Activated CD8-positive, alpha-beta T cell treated with anti-CD3 and anti-CD28 coated beads for 36 hours (primary cell): ENCODE measurements at regions not wholly inside any gene's neighbourhood (a gene's known extent, or its start where the extent isn't known, plus 50 kb on each side); places are given as distances from the start of the nearest gene placed in this dataset.

Experiments
- ATAC-seq: fragments of 200-7000 bp; cut with Tn5 transposase; one replicate; pipeline ENCODE4 v1.10.0; 2021; ENCODE audit warnings: mild to moderate bottlenecking, moderate library complexity
- CTCF ChIA-PET: fragments of 350-600 bp; sonication (Branson Sonifier 250); formaldehyde crosslinking; loops from one replicate; lab custom pipeline; 2021; ENCODE audit warnings: antibody characterized with exemption; lab: Charles Lee
- POLR2A ChIA-PET: fragments of 350-600 bp; sonication (Branson Sonifier 250); formaldehyde crosslinking; loops from one replicate; lab custom pipeline; 2021; ENCODE audit warnings: antibody characterized with exemption; lab: Charles Lee
- DNase-seq: peaks from one replicate; pipeline ENCODE4 v3.0.0-alpha.2; 2020
- H3K27ac Mint-ChIP-seq: one replicate; pipeline ENCODE4 v1.8.0; 2021; ENCODE audit warnings: mild to moderate bottlenecking, mixed read lengths
- H3K27me3 Mint-ChIP-seq: one replicate; pipeline ENCODE4 v1.8.0; 2021; ENCODE audit warnings: mixed read lengths
- H3K36me3 Mint-ChIP-seq: one replicate; pipeline ENCODE4 v1.8.0; 2021; ENCODE audit warnings: low read depth, mixed read lengths
- H3K4me1 Mint-ChIP-seq: one replicate; pipeline ENCODE4 v1.8.0; 2021; ENCODE audit warnings: low read depth, mixed read lengths
- H3K4me3 Mint-ChIP-seq: one replicate; pipeline ENCODE4 v1.8.0; 2021; ENCODE audit warnings: mild to moderate bottlenecking, moderate library complexity, mixed read lengths
- H3K9me3 Mint-ChIP-seq: one replicate; pipeline ENCODE4 v1.8.0; 2021; ENCODE audit warnings: mixed read lengths
- intact Hi-C: fragments of 100-400 bp; cut with micrococcal nuclease; formaldehyde crosslinking; loops from one replicate; pipeline ENCODE4 v1.10.0; 2022
- TF ChIP-seq, protein P1 (sequence below): fragments of 200-600 bp; IDR thresholded peaks from one replicate; pipeline ENCODE4 v1.8.0; 2022; ENCODE audit warnings: antibody characterized with exemption, mild to moderate bottlenecking

DNA sequence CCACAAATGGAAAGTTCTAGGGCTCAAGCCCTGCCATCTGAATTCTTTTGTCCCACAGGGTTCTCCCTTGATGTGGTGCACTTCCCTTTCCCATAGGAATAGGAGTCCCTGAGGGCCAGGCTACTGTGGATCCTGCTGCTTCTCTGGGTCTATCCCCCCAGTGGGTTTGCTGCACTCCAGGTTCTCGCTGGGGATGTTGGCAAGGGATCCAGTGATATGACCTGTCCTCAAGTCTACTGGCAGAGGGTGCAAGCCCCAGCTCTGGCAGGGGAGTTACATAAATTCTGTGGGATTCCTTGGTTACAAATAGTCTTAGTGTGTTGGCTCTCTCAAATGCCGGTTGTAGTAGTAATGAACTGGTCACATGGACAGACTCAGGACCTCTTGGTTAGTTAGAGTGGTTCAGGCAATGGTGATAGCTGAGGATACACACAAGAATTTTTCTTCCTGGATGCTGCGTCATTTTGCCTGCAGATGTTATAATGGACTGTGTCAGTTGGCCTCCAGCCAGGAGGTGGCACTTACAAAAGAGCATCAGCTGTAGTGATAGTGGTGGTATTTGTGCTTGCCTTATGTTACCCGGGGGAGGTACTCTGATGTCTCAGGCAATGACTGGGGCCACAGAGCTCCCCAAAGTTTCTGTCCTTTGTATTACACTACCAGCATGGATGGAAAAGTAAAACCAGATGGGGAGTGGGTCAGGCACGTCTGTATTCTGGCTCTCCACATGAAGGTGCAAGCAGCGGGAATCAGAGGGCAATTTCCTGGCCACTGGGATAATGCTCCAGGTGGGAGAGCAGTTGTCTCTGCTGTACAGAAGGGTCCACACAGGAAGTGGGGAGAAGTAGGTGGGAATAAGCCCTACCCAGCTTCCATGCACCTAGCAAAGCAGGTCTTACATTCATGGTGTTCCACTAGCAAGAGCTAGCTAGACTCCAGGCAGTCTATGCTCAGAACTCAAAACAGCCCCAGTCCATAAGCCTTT is 267.9 kb downstream of the SOX11 start:
- TF ChIP-seq, protein P1, sequence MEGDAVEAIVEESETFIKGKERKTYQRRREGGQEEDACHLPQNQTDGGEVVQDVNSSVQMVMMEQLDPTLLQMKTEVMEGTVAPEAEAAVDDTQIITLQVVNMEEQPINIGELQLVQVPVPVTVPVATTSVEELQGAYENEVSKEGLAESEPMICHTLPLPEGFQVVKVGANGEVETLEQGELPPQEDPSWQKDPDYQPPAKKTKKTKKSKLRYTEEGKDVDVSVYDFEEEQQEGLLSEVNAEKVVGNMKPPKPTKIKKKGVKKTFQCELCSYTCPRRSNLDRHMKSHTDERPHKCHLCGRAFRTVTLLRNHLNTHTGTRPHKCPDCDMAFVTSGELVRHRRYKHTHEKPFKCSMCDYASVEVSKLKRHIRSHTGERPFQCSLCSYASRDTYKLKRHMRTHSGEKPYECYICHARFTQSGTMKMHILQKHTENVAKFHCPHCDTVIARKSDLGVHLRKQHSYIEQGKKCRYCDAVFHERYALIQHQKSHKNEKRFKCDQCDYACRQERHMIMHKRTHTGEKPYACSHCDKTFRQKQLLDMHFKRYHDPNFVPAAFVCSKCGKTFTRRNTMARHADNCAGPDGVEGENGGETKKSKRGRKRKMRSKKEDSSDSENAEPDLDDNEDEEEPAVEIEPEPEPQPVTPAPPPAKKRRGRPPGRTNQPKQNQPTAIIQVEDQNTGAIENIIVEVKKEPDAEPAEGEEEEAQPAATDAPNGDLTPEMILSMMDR, result no peak
- Mint-ChIP-seq H3K4me1 (no peaks in the 10 kb centered on the region), H3K9me3 (peaks cover 5% of the 10 kb centered on the region), H3K36me3 (no peaks in the 10 kb centered on the region), H3K4me3 (no peak overlapping the region), H3K27me3 (no peaks in the 10 kb centered on the region), H3K27ac (no peak overlapping the region)
- CTCF ChIA-PET, result no interaction called here
- DNase-seq (no peak), ATAC-seq (no peak)
- POLR2A ChIA-PET, result interaction anchor here (0.6 kb wide), 1 partner anchor 154 kb away, joined by 3 read pairs; no protein-coding TSS in a partner anchor
- intact Hi-C loops, result no loop called here

DNA sequence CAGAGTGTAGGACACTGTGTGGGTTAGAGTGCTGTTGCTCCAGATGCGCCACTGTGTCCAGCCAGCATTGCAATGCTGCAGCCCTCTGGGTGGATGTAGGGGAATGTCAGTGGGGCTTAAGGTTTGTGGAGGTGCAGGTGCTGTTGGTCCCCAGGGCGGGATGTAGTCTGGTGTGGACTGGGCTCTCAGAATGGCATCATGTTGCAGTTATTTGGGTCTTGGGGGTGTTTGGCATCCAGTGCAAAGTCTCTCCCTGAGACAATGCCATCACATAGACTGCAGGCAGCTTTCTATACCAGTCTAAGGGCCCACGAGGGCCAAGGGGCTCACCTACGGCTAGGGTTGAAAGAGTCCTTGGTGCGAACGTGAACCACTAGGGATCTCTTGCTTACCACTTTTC is 275.3 kb downstream of the SOX11 start:
- intact Hi-C loops, result no loop called here
- H3K4me1 Mint-ChIP-seq, result no peaks in the 10 kb centered on the region
- no peak overlapping the region for H3K4me3 Mint-ChIP-seq
- H3K36me3 Mint-ChIP-seq, result no peaks in the 10 kb centered on the region
- POLR2A ChIA-PET, result no interaction called here
- H3K9me3 Mint-ChIP-seq, result no peaks in the 10 kb centered on the region
- DNase-seq (no peak), ATAC-seq (no peak)
- no peaks in the 10 kb centered on the region for H3K27me3 Mint-ChIP-seq
- CTCF ChIA-PET, result no interaction called here
- H3K27ac Mint-ChIP-seq, result no peak overlapping the region
- TF ChIP-seq, protein P1, result no peak

DNA sequence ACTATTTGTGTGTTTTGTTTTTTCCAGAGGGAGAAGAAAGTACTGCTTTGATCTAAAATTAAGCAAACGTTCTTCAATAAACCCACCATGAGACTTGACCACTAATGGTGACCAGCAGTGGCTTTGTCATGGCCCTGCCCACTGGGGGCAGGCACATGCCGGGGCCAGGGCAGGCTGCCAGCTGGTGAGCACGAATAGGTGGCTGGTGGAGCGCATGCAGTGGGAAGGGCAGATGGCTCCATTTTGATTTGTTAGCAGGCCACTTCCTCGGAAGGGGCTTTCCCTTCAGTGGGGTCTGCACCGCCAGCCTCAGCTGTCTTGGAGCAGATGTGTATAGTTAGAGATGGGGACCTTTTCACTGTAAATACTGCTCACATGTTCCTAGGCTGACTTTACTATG is 277.1 kb downstream of the SOX11 start:
- POLR2A ChIA-PET, result no interaction called here
- CTCF ChIA-PET, result interaction anchor here (0.9 kb wide), 1 partner anchor 12 kb away, joined by 3 read pairs; no protein-coding TSS in a partner anchor

DNA sequence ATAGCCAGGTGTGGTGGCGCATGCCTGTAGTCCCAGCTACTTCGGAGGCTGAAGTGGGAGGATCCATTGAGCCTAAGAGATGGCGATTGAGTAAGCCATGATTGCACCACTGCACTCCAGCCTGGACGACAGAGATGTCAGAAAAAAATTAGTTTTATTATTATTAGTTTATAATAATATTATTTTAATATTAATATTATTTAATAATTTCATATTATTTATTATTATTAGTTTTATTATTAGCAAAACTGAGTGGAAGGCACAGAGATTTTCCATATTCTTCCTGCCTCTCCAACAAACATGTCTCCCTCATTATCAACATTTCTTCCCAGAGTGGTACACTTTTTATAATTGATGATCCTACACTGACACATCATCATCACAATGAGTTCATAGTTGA is 278.2 kb downstream of the SOX11 start:
- Mint-ChIP-seq H3K36me3 (no peaks in the 10 kb centered on the region), H3K4me3 (no peak overlapping the region), H3K27me3 (no peaks in the 10 kb centered on the region), H3K27ac (no peak overlapping the region), H3K9me3 (no peaks in the 10 kb centered on the region), H3K4me1 (no peaks in the 10 kb centered on the region)
- TF ChIP-seq, protein P1, result no peak
- intact Hi-C loops, result no loop called here
- ATAC-seq (no peak), DNase-seq (no peak)
- CTCF ChIA-PET, result no interaction called here
- POLR2A ChIA-PET, result no interaction called here

More for the DNA sequence above, 277.1 kb downstream of the SOX11 start:
- no peak overlapping the region for H3K4me3 Mint-ChIP-seq
- DNase-seq, result no peak
- no peak for ATAC-seq
- no peak overlapping the region for H3K27ac Mint-ChIP-seq
- H3K36me3 Mint-ChIP-seq, result no peaks in the 10 kb centered on the region
- no peaks in the 10 kb centered on the region for H3K4me1 Mint-ChIP-seq
- no peaks in the 10 kb centered on the region for H3K9me3 Mint-ChIP-seq
- intact Hi-C loops, result no loop called here
- TF ChIP-seq, protein P1, result no peak
- H3K27me3 Mint-ChIP-seq, result no peaks in the 10 kb centered on the region

DNA sequence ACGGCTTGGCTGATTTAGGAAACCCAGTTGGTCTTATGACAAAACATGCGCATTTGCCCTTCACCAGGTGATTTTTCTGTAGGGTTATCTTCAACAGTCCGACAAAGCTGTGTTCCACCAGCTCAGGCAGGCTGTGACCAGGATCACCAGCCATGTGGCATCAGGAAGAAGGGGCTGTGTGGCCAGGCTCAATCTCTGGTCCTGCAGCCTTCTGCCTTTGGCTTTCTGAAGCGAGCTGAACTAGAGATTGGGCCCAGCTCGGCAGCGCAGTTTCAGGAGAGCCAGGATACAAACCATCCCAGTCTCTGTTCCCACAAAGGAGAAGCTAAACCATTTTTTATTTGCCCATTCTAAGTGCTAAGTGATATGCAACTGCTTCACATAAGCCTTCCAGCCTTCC is 282.3 kb downstream of the SOX11 start:
- intact Hi-C loops, result no loop called here
- TF ChIP-seq, protein P1, result no peak
- no peak for ATAC-seq
- no peak overlapping the region for H3K4me3 Mint-ChIP-seq
- no peaks in the 10 kb centered on the region for H3K9me3 Mint-ChIP-seq
- H3K27ac Mint-ChIP-seq, result no peak overlapping the region
- no peak for DNase-seq
- H3K36me3 Mint-ChIP-seq, result no peaks in the 10 kb centered on the region
- ChIA-PET POLR2A (no interaction called here), CTCF (no interaction called here)
- H3K4me1 Mint-ChIP-seq, result no peaks in the 10 kb centered on the region
- no peaks in the 10 kb centered on the region for H3K27me3 Mint-ChIP-seq
